GM06990 (cell line): ENCODE measurements at regions not wholly inside any gene's neighbourhood (a gene's known extent, or its start where the extent isn't known, plus 50 kb on each side); places are given as distances from the start of the nearest gene placed in this dataset.

Source experiments
- DNase-seq: peaks from one replicate; pipeline ENCODE4 v3.0.0-alpha.2; 2011; ENCODE audit not compliant: insufficient read length; ENCODE audit errors: extremely low read depth
- H3K27me3 ChIP-seq: replicated peaks from 2 replicates; pipeline ENCODE4 v1.6.0; 2011; ENCODE audit warnings: low read length; ENCODE audit not compliant: control insufficient read depth, insufficient read depth
- H3K36me3 ChIP-seq: 2 replicates; pipeline ENCODE4 v1.5.1; 2011; ENCODE audit warnings: low read length; ENCODE audit not compliant: control insufficient read depth, insufficient read depth
- H3K4me3 ChIP-seq: replicated peaks from 2 replicates; pipeline ENCODE4 v1.5.1; 2011; ENCODE audit warnings: low read depth, mild to moderate bottlenecking, control low read depth, low read length
- TF ChIP-seq, protein P1 (sequence below): IDR thresholded peaks from 2 replicates; pipeline ENCODE4 v1.5.1; 2011; ENCODE audit warnings: low read length, control low read depth, mild to moderate bottlenecking, inconsistent platforms; ENCODE audit not compliant: insufficient read depth, poor library complexity, severe bottlenecking

DNA sequence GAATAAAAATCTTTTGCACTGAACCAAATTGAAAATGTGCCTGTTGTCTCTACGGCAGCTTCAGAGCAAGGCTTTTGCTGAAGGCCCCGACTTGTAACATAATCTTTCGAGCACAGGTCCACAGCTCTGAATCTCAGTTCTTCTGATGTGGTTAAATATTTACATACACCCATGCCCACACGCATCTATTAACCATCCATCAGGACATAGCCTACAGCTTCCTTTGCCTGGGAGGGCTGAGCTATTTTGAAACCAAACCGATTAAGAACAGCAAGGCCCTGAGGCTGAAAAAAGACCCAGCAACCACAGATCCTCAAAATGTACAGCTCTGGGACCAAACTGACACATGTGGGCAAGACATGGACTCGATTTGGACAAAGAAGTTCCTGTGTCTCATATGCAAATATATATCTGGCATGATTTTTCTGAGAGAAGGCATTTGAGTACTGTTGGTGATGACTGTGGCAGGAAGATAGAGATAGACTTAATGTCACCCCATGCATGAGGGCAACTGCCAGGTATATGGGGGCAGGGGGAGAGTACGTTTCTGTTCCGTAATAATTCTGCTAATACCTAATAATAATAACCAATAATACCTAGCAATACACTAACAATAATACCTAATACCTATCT is 322.7 kb upstream of the PLET1 start:
- TF ChIP-seq, protein P1, sequence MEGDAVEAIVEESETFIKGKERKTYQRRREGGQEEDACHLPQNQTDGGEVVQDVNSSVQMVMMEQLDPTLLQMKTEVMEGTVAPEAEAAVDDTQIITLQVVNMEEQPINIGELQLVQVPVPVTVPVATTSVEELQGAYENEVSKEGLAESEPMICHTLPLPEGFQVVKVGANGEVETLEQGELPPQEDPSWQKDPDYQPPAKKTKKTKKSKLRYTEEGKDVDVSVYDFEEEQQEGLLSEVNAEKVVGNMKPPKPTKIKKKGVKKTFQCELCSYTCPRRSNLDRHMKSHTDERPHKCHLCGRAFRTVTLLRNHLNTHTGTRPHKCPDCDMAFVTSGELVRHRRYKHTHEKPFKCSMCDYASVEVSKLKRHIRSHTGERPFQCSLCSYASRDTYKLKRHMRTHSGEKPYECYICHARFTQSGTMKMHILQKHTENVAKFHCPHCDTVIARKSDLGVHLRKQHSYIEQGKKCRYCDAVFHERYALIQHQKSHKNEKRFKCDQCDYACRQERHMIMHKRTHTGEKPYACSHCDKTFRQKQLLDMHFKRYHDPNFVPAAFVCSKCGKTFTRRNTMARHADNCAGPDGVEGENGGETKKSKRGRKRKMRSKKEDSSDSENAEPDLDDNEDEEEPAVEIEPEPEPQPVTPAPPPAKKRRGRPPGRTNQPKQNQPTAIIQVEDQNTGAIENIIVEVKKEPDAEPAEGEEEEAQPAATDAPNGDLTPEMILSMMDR = no peak
- Histone ChIP-seq H3K27me3 (no peaks in the 10 kb centered on the region), H3K4me3 (no peak overlapping the region), H3K36me3 (no peaks in the 10 kb centered on the region)
- peak; percentile 64 for DNase-seq

DNA sequence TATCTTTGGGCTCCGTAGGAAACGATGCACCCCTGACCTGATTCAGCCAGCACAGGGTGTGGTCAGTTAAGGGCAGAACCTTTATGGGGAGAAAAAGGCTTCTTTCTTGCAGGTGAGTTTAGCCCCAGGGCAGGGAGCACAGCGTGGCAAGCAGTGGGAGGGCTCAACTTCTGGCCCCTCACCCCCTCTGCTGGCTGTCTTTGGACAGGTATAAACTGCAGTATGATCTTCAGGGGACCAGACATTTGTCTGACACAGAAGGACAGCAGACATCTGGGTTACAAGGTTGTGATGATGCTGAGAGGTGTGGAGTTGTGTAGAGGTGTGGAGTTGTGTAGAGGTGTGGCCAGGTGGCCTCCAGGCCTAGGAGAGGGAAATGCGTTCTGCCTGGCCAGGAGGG is 324.0 kb upstream of the PLET1 start:
- peak; percentile 13 for DNase-seq
- Histone ChIP-seq H3K27me3 (no peaks in the 10 kb centered on the region), H3K4me3 (no peak overlapping the region), H3K36me3 (no peaks in the 10 kb centered on the region)
- TF ChIP-seq, protein P1 = peak; percentile 47

DNA sequence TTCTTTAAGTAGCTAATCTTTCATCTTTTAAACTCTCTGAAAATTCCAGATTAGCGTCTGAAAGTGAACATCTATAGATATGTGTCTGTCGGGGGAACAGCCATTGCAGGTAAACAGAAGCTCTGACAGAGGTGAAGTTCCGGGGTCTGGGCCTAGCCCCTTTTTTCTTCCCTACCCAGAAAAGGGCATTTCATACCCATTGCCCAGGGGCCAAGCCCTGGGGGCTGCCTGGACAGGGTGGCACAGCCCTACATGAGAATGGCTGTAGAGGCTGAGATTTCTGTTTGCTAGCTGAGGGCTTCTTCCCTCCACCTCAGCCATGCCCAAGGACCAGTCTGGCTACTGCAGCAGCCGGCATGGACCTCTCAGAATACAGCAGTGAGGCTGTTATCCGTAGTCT is 327.0 kb upstream of the PLET1 start:
- Histone ChIP-seq H3K36me3 (no peaks in the 10 kb centered on the region), H3K4me3 (no peak overlapping the region), H3K27me3 (no peaks in the 10 kb centered on the region)
- DNase-seq = no peak
- TF ChIP-seq, protein P1 = no peak

DNA sequence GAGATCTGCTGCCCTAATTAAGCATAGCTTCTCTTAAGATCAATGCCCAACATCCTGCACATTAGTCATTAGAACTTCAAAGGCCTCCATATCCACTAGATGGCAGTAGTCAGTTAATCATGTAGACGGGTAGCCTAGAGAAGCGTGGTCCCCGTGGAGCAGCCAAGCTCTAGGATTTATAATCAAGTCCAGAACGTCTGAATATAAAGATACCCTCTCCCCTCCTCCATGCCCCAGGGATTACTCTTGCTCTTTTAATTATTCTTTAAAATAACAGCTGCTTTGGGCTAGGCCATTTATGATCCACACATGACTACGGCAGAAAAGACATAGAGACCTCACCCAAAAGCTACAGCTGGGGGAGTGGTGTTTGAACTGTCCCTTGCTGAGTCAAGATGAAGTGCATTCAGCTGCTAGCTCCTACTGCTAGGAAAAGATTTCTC is 327.6 kb upstream of the PLET1 start:
- TF ChIP-seq, protein P1 = peak; percentile 62
- H3K36me3 ChIP-seq = no peaks in the 10 kb centered on the region
- DNase-seq = no peak
- H3K27me3 ChIP-seq = no peaks in the 10 kb centered on the region
- H3K4me3 ChIP-seq = no peak overlapping the region

DNA sequence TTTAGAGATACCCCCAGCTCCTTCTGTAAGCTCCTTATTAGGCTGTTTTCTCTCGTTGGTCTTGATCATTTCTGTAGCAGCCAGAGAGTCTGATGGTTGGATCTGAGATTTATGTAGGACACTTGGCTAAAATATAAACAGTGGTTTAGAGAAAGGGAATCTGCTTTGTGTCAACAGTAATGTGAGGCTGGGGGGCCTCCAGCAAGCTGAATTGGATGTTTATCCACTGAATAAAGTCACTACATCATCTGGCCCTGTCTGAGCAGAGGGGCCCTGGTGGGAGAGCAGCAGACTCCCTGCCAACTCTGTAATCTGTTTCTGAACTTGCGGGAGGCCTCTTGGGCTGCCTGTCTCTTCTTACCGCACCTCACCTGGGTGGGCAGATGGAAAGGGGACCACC is 328.5 kb upstream of the PLET1 start:
- DNase-seq = no peak
- Histone ChIP-seq H3K36me3 (no peaks in the 10 kb centered on the region), H3K27me3 (no peaks in the 10 kb centered on the region), H3K4me3 (no peak overlapping the region)
- TF ChIP-seq, protein P1 = no peak

DNA sequence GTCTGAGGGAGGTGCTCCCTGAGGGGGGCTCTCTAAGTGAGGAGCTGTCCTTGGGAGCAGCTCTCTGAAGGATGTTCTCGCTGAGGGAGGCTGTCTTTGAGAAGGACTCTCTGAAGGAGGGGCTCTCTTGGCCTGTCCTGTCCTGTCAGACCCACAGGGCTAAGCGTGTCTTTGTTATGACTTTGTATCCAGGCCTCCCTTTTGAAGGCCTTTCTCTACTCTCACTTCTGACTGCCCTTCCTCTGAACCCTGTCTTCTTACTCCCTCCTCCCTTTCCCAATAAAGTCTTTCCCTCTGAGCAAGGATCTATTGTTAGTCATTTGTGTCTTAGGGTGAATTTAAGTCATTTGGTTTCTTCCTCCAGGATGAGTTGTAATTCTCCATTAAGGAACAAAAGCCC is 330.1 kb upstream of the PLET1 start:
- Histone ChIP-seq H3K4me3 (no peak overlapping the region), H3K27me3 (no peaks in the 10 kb centered on the region), H3K36me3 (no peaks in the 10 kb centered on the region)
- DNase-seq = no peak
- TF ChIP-seq, protein P1 = no peak
